AG04450 (cell line): ENCODE measurements at regions not wholly inside any gene's neighbourhood (a gene's known extent, or its start where the extent isn't known, plus 50 kb on each side); places are given as distances from the start of the nearest gene placed in this dataset.

Experiments used
- CTCF ChIA-PET: fragments of 300-600, 350-600 bp; formaldehyde crosslinking; extraction: SDS; loops from one replicate; lab custom pipeline; 2022; ENCODE audit warnings: antibody characterized with exemption, inconsistent platforms; lab: Charles Lee
- POLR2A ChIA-PET: fragments of 350-600 bp; formaldehyde crosslinking; extraction: SDS; loops from one replicate; lab custom pipeline; 2021; ENCODE audit warnings: antibody characterized with exemption, inconsistent platforms; lab: Yijun Ruan, JAX
- DNase-seq: peaks from one replicate; pipeline ENCODE4 v3.0.0-alpha.2; 2011; ENCODE audit warnings: low read depth, low spot score
- H3K27ac ChIP-seq: one replicate; pipeline ENCODE4 v1.5.1; 2012; ENCODE audit warnings: low read depth, low read length, control low read depth
- H3K27me3 ChIP-seq: one replicate; pipeline ENCODE4 v1.6.0; 2012; ENCODE audit warnings: low read length; ENCODE audit not compliant: control insufficient read depth, insufficient read depth
- H3K4me3 ChIP-seq: 2 replicates; pipeline ENCODE4 v1.5.1; 2011; ENCODE audit warnings: mild to moderate bottlenecking, low read depth, low read length, control low read depth
- H3K9me3 ChIP-seq: 2 replicates; pipeline ENCODE4 v1.5.1; 2012; ENCODE audit warnings: low read length; ENCODE audit not compliant: control insufficient read depth, insufficient read depth
- TF ChIP-seq, protein P1 (sequence below): IDR thresholded peaks from 2 replicates; pipeline ENCODE4 v1.5.1; 2011; ENCODE audit warnings: low read depth, low read length, control low read depth, inconsistent platforms

DNA sequence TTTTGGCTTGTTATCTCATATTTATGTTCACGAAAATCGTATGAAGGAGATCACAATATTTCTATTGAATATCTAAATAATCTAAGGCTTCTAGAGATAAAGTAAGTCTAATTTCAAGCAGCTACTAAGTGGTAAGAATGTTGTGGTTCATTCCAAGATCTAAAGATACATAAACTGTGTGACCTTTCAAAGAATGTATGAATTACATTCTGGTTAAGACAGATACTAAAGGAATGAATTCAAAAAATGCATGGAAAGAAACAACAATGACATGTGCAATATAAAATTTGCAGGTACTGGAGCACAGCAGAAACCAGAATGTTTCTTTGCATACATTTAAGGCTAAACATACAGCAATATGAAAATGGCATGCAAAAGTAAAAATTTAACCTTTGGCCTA lies 1214.6 kb downstream of the CDH8 start:
- no peak overlapping the region for H3K27ac ChIP-seq
- DNase-seq, result no peak
- peaks cover 2% of the 10 kb centered on the region; the same call in 1 of the 2 replicates for H3K9me3 ChIP-seq
- CTCF ChIA-PET, result no interaction called here
- H3K27me3 ChIP-seq, result no peaks in the 10 kb centered on the region
- no peak overlapping the region for H3K4me3 ChIP-seq
- TF ChIP-seq, protein P1, sequence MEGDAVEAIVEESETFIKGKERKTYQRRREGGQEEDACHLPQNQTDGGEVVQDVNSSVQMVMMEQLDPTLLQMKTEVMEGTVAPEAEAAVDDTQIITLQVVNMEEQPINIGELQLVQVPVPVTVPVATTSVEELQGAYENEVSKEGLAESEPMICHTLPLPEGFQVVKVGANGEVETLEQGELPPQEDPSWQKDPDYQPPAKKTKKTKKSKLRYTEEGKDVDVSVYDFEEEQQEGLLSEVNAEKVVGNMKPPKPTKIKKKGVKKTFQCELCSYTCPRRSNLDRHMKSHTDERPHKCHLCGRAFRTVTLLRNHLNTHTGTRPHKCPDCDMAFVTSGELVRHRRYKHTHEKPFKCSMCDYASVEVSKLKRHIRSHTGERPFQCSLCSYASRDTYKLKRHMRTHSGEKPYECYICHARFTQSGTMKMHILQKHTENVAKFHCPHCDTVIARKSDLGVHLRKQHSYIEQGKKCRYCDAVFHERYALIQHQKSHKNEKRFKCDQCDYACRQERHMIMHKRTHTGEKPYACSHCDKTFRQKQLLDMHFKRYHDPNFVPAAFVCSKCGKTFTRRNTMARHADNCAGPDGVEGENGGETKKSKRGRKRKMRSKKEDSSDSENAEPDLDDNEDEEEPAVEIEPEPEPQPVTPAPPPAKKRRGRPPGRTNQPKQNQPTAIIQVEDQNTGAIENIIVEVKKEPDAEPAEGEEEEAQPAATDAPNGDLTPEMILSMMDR, result no peak
- POLR2A ChIA-PET, result no interaction called here

DNA sequence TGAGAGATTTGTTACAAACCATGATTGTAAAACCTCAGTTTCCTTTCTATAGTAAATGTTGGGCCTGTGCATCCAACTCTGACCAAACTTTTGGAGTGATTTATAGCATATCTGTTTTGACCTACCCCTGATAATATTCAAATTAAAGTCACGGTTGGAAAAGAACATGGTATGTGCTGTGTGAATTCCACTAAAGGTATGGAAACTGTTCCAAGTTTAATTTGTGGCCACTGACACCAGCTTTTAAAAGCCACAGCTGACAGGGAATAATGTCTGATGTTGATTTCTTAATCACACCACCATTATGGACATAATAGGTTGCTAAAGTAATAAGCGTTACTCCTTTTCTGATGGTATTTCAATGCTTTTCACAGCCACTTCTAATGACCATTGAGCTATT lies 1215.9 kb downstream of the CDH8 start:
- TF ChIP-seq, protein P1, result no peak
- H3K9me3 ChIP-seq, result peaks cover 2% of the 10 kb centered on the region; the same call in 1 of the 2 replicates
- no peak overlapping the region for H3K4me3 ChIP-seq
- no peaks in the 10 kb centered on the region for H3K27me3 ChIP-seq
- no peak overlapping the region for H3K27ac ChIP-seq
- ChIA-PET CTCF (no interaction called here), POLR2A (no interaction called here)
- no peak for DNase-seq

DNA sequence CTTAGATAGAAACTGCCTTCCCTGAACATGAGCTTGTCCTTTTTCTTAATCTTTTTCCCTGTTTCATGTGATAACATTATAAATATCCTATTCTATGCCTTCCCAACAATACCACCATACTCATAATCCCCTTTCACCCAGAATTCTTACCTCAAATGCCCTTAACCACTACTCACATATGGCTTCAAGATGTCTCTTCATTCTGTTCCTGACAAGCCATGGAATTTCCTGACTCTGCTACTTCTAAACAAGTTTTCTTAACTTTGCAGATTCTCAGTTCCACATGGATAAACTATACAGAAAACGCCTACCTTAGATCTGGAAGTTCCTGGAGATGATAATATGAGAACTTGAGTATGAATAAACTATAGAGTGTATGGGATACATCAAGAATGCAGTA lies 1217.8 kb downstream of the CDH8 start:
- ChIA-PET CTCF (no interaction called here), POLR2A (no interaction called here)
- DNase-seq, result no peak
- no peaks in the 10 kb centered on the region for H3K9me3 ChIP-seq
- TF ChIP-seq, protein P1, result no peak
- H3K27me3 ChIP-seq, result no peaks in the 10 kb centered on the region
- no peak overlapping the region for H3K27ac ChIP-seq
- H3K4me3 ChIP-seq, result no peak overlapping the region

DNA sequence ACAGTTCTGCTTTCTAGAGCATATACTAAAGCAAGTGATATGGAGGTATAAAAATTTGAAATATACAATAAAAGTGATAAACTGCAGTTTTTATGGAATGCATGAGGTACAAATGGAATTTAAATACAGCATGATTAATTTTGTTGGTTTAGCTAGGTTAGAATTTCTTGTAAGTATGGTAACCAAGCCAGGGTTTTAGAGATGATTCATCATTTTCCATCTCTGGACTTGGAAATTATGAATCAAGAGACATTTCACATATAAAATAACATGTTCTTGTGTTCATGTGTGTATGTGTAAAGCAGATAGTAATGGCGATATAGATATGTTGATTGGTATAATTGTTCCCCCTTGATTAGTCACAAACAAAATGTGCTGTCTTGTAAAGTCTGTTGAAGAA lies 1219.8 kb downstream of the CDH8 start:
- CTCF ChIA-PET, result no interaction called here
- no peak overlapping the region for H3K4me3 ChIP-seq

DNA sequence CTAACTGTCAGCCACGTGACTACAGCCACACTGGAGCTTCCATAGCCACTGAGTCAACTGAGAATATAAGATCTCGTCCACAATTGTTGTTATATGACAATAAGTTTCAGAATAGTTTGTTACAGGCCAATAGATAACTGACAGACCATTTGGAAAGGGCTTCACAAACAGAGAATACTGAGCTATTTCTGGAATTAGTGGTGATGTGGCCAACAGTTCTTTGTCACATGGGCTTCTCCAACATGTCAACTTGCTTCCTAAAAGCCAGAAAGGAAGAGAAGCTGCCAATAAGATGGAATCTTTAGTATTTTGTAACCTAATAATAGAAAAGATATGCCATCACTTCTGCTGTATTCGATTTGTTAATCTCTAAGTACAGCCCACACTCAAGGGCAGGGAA lies 1220.4 kb downstream of the CDH8 start:
- CTCF ChIA-PET, result no interaction called here
- no peak overlapping the region for H3K27ac ChIP-seq
- DNase-seq, result no peak

More for the DNA sequence above, 1219.8 kb downstream of the CDH8 start:
- no peaks in the 10 kb centered on the region for H3K9me3 ChIP-seq
- TF ChIP-seq, protein P1, result no peak
- H3K27ac ChIP-seq, result no peak overlapping the region
- H3K27me3 ChIP-seq, result no peaks in the 10 kb centered on the region
- DNase-seq, result no peak
- POLR2A ChIA-PET, result no interaction called here

More for the DNA sequence above, 1220.4 kb downstream of the CDH8 start:
- POLR2A ChIA-PET, result no interaction called here
- H3K4me3 ChIP-seq, result no peak overlapping the region
- no peaks in the 10 kb centered on the region for H3K27me3 ChIP-seq
- TF ChIP-seq, protein P1, result no peak
- no peaks in the 10 kb centered on the region for H3K9me3 ChIP-seq
